Mesothelial cell of epicardium (in vitro differentiated cells): ENCODE measurements at regions not wholly inside any gene's neighbourhood (a gene's known extent, or its start where the extent isn't known, plus 50 kb on each side); places are given as distances from the start of the nearest gene placed in this dataset.

Source experiments
- DNase-seq, 2 experiments: peaks; one replicate each; pipeline ENCODE4 v3.0.0; 2021; ENCODE audit warnings: low spot score in 2 of 2; ENCODE audit not compliant: unreplicated experiment in 2 of 2
- H3K27ac Mint-ChIP-seq: 2 replicates; pipeline ENCODE4 v1.8.0; 2021; ENCODE audit warnings: mixed read lengths
- H3K27me3 Mint-ChIP-seq: 2 replicates; pipeline ENCODE4 v1.8.0; 2021; ENCODE audit warnings: low read depth, mixed read lengths
- H3K36me3 Mint-ChIP-seq: 2 replicates; pipeline ENCODE4 v1.8.0; 2021; ENCODE audit warnings: mixed read lengths
- H3K4me1 Mint-ChIP-seq: 2 replicates; pipeline ENCODE4 v1.8.0; 2021; ENCODE audit warnings: mixed read lengths
- H3K4me3 Mint-ChIP-seq: 2 replicates; pipeline ENCODE4 v1.8.0; 2021; ENCODE audit warnings: mild to moderate bottlenecking, moderate library complexity, mixed read lengths
- H3K9me3 Mint-ChIP-seq: 2 replicates; pipeline ENCODE4 v1.8.0; 2021; ENCODE audit warnings: mixed read lengths
- CTCF ChIP-seq: fragments of 200-600 bp; sonication (generic); IDR thresholded peaks from one replicate; pipeline ENCODE4 v1.5.0; 2021; ENCODE audit warnings: antibody characterized with exemption; ENCODE audit not compliant: unreplicated experiment

GRCh38 chr10:128960517-128960916 lies 506.5 kb upstream of the MGMT start:
- H3K36me3 Mint-ChIP-seq = no peaks in the 10 kb centered on the region
- DNase-seq = no peak
- no peak overlapping the region for H3K27ac Mint-ChIP-seq
- no peaks in the 10 kb centered on the region for H3K4me1 Mint-ChIP-seq
- H3K9me3 Mint-ChIP-seq = peaks cover 7% of the 10 kb centered on the region
- no peak overlapping the region for H3K4me3 Mint-ChIP-seq
- H3K27me3 Mint-ChIP-seq = peaks cover 16% of the 10 kb centered on the region
- TF ChIP-seq CTCF = no peak

GRCh38 chr10:128962182-128962581 lies 504.9 kb upstream of the MGMT start:
- Mint-ChIP-seq H3K4me3 (no peak overlapping the region), H3K27me3 (peaks cover 20% of the 10 kb centered on the region), H3K4me1 (no peaks in the 10 kb centered on the region), H3K9me3 (peaks cover 8% of the 10 kb centered on the region), H3K36me3 (no peaks in the 10 kb centered on the region), H3K27ac (no peak overlapping the region)
- no peak for TF ChIP-seq CTCF
- DNase-seq = no peak

GRCh38 chr10:128963211-128964099 lies 503.6 kb upstream of the MGMT start:
- Mint-ChIP-seq H3K4me1 (no peaks in the 10 kb centered on the region), H3K27ac (no peak overlapping the region), H3K27me3 (peaks cover 25% of the 10 kb centered on the region), H3K4me3 (no peak overlapping the region), H3K9me3 (peaks cover 8% of the 10 kb centered on the region), H3K36me3 (no peaks in the 10 kb centered on the region)
- no peak for DNase-seq
- TF ChIP-seq CTCF = no peak

DNA sequence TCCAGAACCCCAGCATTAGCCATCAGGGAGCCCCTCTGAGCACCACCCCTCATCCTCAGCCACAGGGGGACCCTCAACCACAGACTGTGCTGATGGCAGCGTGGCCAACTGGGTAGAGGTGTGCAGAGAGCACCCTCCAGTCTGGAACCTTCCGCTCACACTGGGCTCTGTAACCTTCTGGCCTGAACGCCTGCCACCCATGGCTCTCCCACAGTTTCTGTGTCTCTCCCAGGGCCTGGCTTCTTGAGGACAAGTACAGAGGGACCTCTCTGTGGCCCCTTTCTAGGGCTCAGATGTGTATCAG lies 503.0 kb upstream of the MGMT start:
- H3K27ac Mint-ChIP-seq = no peak overlapping the region
- DNase-seq = no peak
- H3K4me1 Mint-ChIP-seq = no peaks in the 10 kb centered on the region
- peaks cover 8% of the 10 kb centered on the region for H3K9me3 Mint-ChIP-seq
- H3K36me3 Mint-ChIP-seq = no peaks in the 10 kb centered on the region
- H3K27me3 Mint-ChIP-seq = peaks cover 29% of the 10 kb centered on the region
- H3K4me3 Mint-ChIP-seq = no peak overlapping the region
- no peak for TF ChIP-seq CTCF

GRCh38 chr10:128967980-128968756 lies 498.9 kb upstream of the MGMT start:
- no peak for DNase-seq
- H3K36me3 Mint-ChIP-seq = no peaks in the 10 kb centered on the region
- H3K27me3 Mint-ChIP-seq = peaks cover 41% of the 10 kb centered on the region
- no peak overlapping the region for H3K4me3 Mint-ChIP-seq
- TF ChIP-seq CTCF = no peak
- H3K27ac Mint-ChIP-seq = no peak overlapping the region
- H3K9me3 Mint-ChIP-seq = peaks cover 8% of the 10 kb centered on the region
- H3K4me1 Mint-ChIP-seq = peaks cover 2% of the 10 kb centered on the region
